CD8-positive, alpha-beta memory T cell (primary cell): ENCODE measurements at regions not wholly inside any gene's neighbourhood (a gene's known extent, or its start where the extent isn't known, plus 50 kb on each side); places are given as distances from the start of the nearest gene placed in this dataset.

ENCODE experiments used
- CTCF ChIA-PET: fragments of 350-600 bp; sonication (Branson Sonifier 250); formaldehyde crosslinking; loops from one replicate; lab custom pipeline; 2021; ENCODE audit warnings: antibody characterized with exemption; lab: Charles Lee
- POLR2A ChIA-PET: fragments of 350-600 bp; sonication (Branson Sonifier 250); formaldehyde crosslinking; loops from one replicate; lab custom pipeline; 2021; ENCODE audit warnings: antibody characterized with exemption; lab: Charles Lee
- DNase-seq, 5 donors: peaks; one replicate each; pipeline versions ENCODE4 v3.0.0 to v3.0.0-alpha.2; 2020 to 2022; ENCODE audit warnings: mixed read lengths in 1 of 5
- H3K27ac ChIP-seq: one replicate; pipeline ENCODE4 v1.7.0; 2013; ENCODE audit warnings: low read depth, mild to moderate bottlenecking, low read length, moderate library complexity
- H3K27me3 ChIP-seq: 2 replicates; pipeline ENCODE4 v1.7.0; 2013; ENCODE audit warnings: low read length, mild to moderate bottlenecking; ENCODE audit not compliant: insufficient read depth, poor library complexity, severe bottlenecking
- H3K36me3 ChIP-seq: 2 replicates; pipeline ENCODE4 v1.7.0; 2013; ENCODE audit warnings: mild to moderate bottlenecking, low read length, moderate library complexity; ENCODE audit not compliant: insufficient read depth
- H3K4me1 ChIP-seq: 2 replicates; pipeline ENCODE4 v1.7.0; 2013; ENCODE audit warnings: mild to moderate bottlenecking, low read length, moderate library complexity; ENCODE audit not compliant: insufficient read depth
- H3K4me3 ChIP-seq: 2 replicates; pipeline ENCODE4 v1.7.0; 2013; ENCODE audit warnings: mild to moderate bottlenecking, low read length
- H3K9me3 ChIP-seq: 2 replicates; pipeline ENCODE4 v1.7.0; 2013; ENCODE audit warnings: mild to moderate bottlenecking, low read length
- H3K27ac Mint-ChIP-seq, 8 donors: one replicate each; pipeline ENCODE4 v1.8.0; 2020 to 2021; ENCODE audit warnings: mixed read lengths in 8 of 8, mild to moderate bottlenecking in 6 of 8, inconsistent platforms in 3 of 8, moderate library complexity in 3 of 8
- H3K27me3 Mint-ChIP-seq, 2 donors: one replicate each; pipeline ENCODE4 v1.8.0; 2020 to 2021; ENCODE audit warnings: mixed read lengths in 2 of 2, mild to moderate bottlenecking in 1 of 2, moderate library complexity in 1 of 2
- H3K36me3 Mint-ChIP-seq, 3 donors: one replicate each; pipeline ENCODE4 v1.8.0; 2020 to 2021; ENCODE audit warnings: mixed read lengths in 3 of 3, inconsistent platforms in 1 of 3, mild to moderate bottlenecking in 1 of 3
- H3K4me1 Mint-ChIP-seq, 3 donors: one replicate each; pipeline ENCODE4 v1.8.0; 2020 to 2021; ENCODE audit warnings: mixed read lengths in 3 of 3, inconsistent platforms in 1 of 3, mild to moderate bottlenecking in 1 of 3
- H3K4me3 Mint-ChIP-seq, 7 donors: one replicate each; pipeline ENCODE4 v1.8.0; 2020 to 2021; ENCODE audit warnings: mixed read lengths in 7 of 7, mild to moderate bottlenecking in 6 of 7, moderate library complexity in 4 of 7, inconsistent platforms in 2 of 7
- H3K9me3 Mint-ChIP-seq, 5 donors: one replicate each; pipeline ENCODE4 v1.8.0; 2020 to 2022; ENCODE audit warnings: mixed read lengths in 5 of 5, mild to moderate bottlenecking in 3 of 5, moderate library complexity in 2 of 5, inconsistent platforms in 1 of 5

- Histone ChIP-seq H3K4me1 (no peaks in the 10 kb centered on the region), H3K9me3 (no peaks in the 10 kb centered on the region), H3K36me3 (no peaks in the 10 kb centered on the region), H3K27ac (no peak overlapping the region), H3K27me3 (no peaks in the 10 kb centered on the region), H3K4me3 (no peak overlapping the region)
- Mint-ChIP-seq H3K27me3 (no peaks in the 10 kb centered on the region), H3K36me3 (no peaks in the 10 kb centered on the region), H3K4me3 (no peak overlapping the region), H3K4me1 (no peaks in the 10 kb centered on the region), H3K27ac (no peak overlapping the region), H3K9me3 (peaks cover 0 to 8% (median 2%) of the 10 kb centered on the region in 5 donors)
- POLR2A ChIA-PET, result no interaction called here
- no peak for DNase-seq
- CTCF ChIA-PET, result no interaction called here
Observed at GRCh38 chr4:136457004-136457403, 1075.3 kb downstream of the PCDH18 start.

- Histone ChIP-seq H3K27ac (no peak overlapping the region), H3K27me3 (no peaks in the 10 kb centered on the region), H3K36me3 (no peaks in the 10 kb centered on the region), H3K9me3 (no peaks in the 10 kb centered on the region), H3K4me3 (no peak overlapping the region), H3K4me1 (no peaks in the 10 kb centered on the region)
- POLR2A ChIA-PET, result no interaction called here
- no peak overlapping the region for H3K27ac Mint-ChIP-seq
- DNase-seq, result no peak
- H3K27me3 Mint-ChIP-seq, result no peaks in the 10 kb centered on the region
- no peaks in the 10 kb centered on the region for H3K36me3 Mint-ChIP-seq
- peaks cover 0 to 3% (median 0%) of the 10 kb centered on the region in 5 donors for H3K9me3 Mint-ChIP-seq
- H3K4me3 Mint-ChIP-seq, result no peak overlapping the region
- no peaks in the 10 kb centered on the region for H3K4me1 Mint-ChIP-seq
- CTCF ChIA-PET, result no interaction called here
Observed at GRCh38 chr4:136443006-136443405, 1089.3 kb downstream of the PCDH18 start.

- Histone ChIP-seq H3K4me1 (no peaks in the 10 kb centered on the region), H3K27me3 (no peaks in the 10 kb centered on the region), H3K36me3 (no peaks in the 10 kb centered on the region), H3K9me3 (no peaks in the 10 kb centered on the region), H3K27ac (no peak overlapping the region), H3K4me3 (no peak overlapping the region)
- ChIA-PET CTCF (no interaction called here), POLR2A (no interaction called here)
- no peak for DNase-seq
- peaks cover 0 to 6% (median 0%) of the 10 kb centered on the region in 5 donors for H3K9me3 Mint-ChIP-seq
- H3K4me3 Mint-ChIP-seq, result no peak overlapping the region
- no peak overlapping the region for H3K27ac Mint-ChIP-seq
- no peaks in the 10 kb centered on the region for H3K27me3 Mint-ChIP-seq
- no peaks in the 10 kb centered on the region for H3K4me1 Mint-ChIP-seq
- H3K36me3 Mint-ChIP-seq, result no peaks in the 10 kb centered on the region
Observed at GRCh38 chr4:136442447-136442846, 1089.8 kb downstream of the PCDH18 start.

- Histone ChIP-seq H3K27ac (no peak overlapping the region), H3K9me3 (no peaks in the 10 kb centered on the region), H3K4me3 (no peak overlapping the region), H3K27me3 (no peaks in the 10 kb centered on the region), H3K36me3 (no peaks in the 10 kb centered on the region), H3K4me1 (no peaks in the 10 kb centered on the region)
- H3K36me3 Mint-ChIP-seq, result no peaks in the 10 kb centered on the region
- no peaks in the 10 kb centered on the region for H3K4me1 Mint-ChIP-seq
- CTCF ChIA-PET, result no interaction called here
- H3K27ac Mint-ChIP-seq, result no peak overlapping the region
- no peak for DNase-seq
- H3K9me3 Mint-ChIP-seq, result peaks cover 0 to 8% (median 0%) of the 10 kb centered on the region in 5 donors
- no peak overlapping the region for H3K4me3 Mint-ChIP-seq
- POLR2A ChIA-PET, result no interaction called here
- no peaks in the 10 kb centered on the region for H3K27me3 Mint-ChIP-seq
Observed at GRCh38 chr4:136441629-136442282, 1090.5 kb downstream of the PCDH18 start.

- Histone ChIP-seq H3K4me3 (no peak overlapping the region), H3K9me3 (no peaks in the 10 kb centered on the region), H3K4me1 (no peaks in the 10 kb centered on the region), H3K27ac (no peak overlapping the region), H3K36me3 (no peaks in the 10 kb centered on the region), H3K27me3 (no peaks in the 10 kb centered on the region)
- no peak overlapping the region for H3K27ac Mint-ChIP-seq
- POLR2A ChIA-PET, result no interaction called here
- no peak for DNase-seq
- no peaks in the 10 kb centered on the region for H3K27me3 Mint-ChIP-seq
- peaks cover 0 to 7% (median 2%) of the 10 kb centered on the region in 5 donors for H3K9me3 Mint-ChIP-seq
- no peak overlapping the region for H3K4me3 Mint-ChIP-seq
- no peaks in the 10 kb centered on the region for H3K36me3 Mint-ChIP-seq
- H3K4me1 Mint-ChIP-seq, result no peaks in the 10 kb centered on the region
- CTCF ChIA-PET, result no interaction called here
Observed at GRCh38 chr4:136438645-136439044, 1093.6 kb downstream of the PCDH18 start.

GRCh38 chr4:136424052-136424451 is 1108.2 kb downstream of the PCDH18 start:
- ChIA-PET CTCF (no interaction called here), POLR2A (no interaction called here)
- no peak overlapping the region for H3K27ac ChIP-seq
- no peak overlapping the region for H3K4me3 ChIP-seq
- H3K9me3 Mint-ChIP-seq, result peaks cover 0 to 12% (median 7%) of the 10 kb centered on the region in 5 donors
- H3K4me3 Mint-ChIP-seq, result no peak overlapping the region
- no peaks in the 10 kb centered on the region for H3K27me3 Mint-ChIP-seq
- H3K36me3 ChIP-seq, result no peaks in the 10 kb centered on the region
- H3K4me1 Mint-ChIP-seq, result no peaks in the 10 kb centered on the region
- no peaks in the 10 kb centered on the region for H3K4me1 ChIP-seq
- no peak overlapping the region for H3K27ac Mint-ChIP-seq
- DNase-seq, result no peak
- H3K36me3 Mint-ChIP-seq, result no peaks in the 10 kb centered on the region
- no peaks in the 10 kb centered on the region for H3K27me3 ChIP-seq
- H3K9me3 ChIP-seq, result no peaks in the 10 kb centered on the region

- Mint-ChIP-seq H3K4me3 (no peak overlapping the region), H3K36me3 (no peaks in the 10 kb centered on the region), H3K27me3 (no peaks in the 10 kb centered on the region), H3K27ac (no peak overlapping the region), H3K4me1 (no peaks in the 10 kb centered on the region), H3K9me3 (peaks cover 0 to 15% (median 2%) of the 10 kb centered on the region in 5 donors)
- ChIA-PET POLR2A (no interaction called here), CTCF (no interaction called here)
- no peaks in the 10 kb centered on the region for H3K4me1 ChIP-seq
- H3K27ac ChIP-seq, result no peak overlapping the region
- no peaks in the 10 kb centered on the region for H3K9me3 ChIP-seq
- H3K27me3 ChIP-seq, result no peaks in the 10 kb centered on the region
- no peaks in the 10 kb centered on the region for H3K36me3 ChIP-seq
- H3K4me3 ChIP-seq, result no peak overlapping the region
- DNase-seq, result no peak
Observed at GRCh38 chr4:136414981-136415380, 1117.3 kb downstream of the PCDH18 start.

- H3K9me3 Mint-ChIP-seq, result peaks cover 0 to 10% (median 0%) of the 10 kb centered on the region in 5 donors
- no peak for DNase-seq
- Histone ChIP-seq H3K9me3 (no peaks in the 10 kb centered on the region), H3K4me1 (no peaks in the 10 kb centered on the region), H3K4me3 (no peak overlapping the region), H3K27ac (no peak overlapping the region), H3K27me3 (no peaks in the 10 kb centered on the region), H3K36me3 (no peaks in the 10 kb centered on the region)
- ChIA-PET CTCF (no interaction called here), POLR2A (no interaction called here)
- no peaks in the 10 kb centered on the region for H3K4me1 Mint-ChIP-seq
- no peak overlapping the region for H3K27ac Mint-ChIP-seq
- H3K4me3 Mint-ChIP-seq, result no peak overlapping the region
- no peaks in the 10 kb centered on the region for H3K36me3 Mint-ChIP-seq
- no peaks in the 10 kb centered on the region for H3K27me3 Mint-ChIP-seq
Observed at GRCh38 chr4:136412708-136413107, 1119.6 kb downstream of the PCDH18 start.
